HG03280 (cell line): ENCODE measurements at regions not wholly inside any gene's neighbourhood (a gene's known extent, or its start where the extent isn't known, plus 50 kb on each side); places are given as distances from the start of the nearest gene placed in this dataset.
"Not testable (repeated sequence)": the region's sequence is repeated elsewhere in the genome, so short reads cannot be mapped to it uniquely, and the experiment has no call there.

Experiments used
- ATAC-seq: cut with Tn5 transposase; IDR thresholded peaks from one replicate; pipeline ENCODE4 v1.9.1; 2021; ENCODE audit warnings: mild to moderate bottlenecking, moderate library complexity; ENCODE audit not compliant: unreplicated experiment

DNA sequence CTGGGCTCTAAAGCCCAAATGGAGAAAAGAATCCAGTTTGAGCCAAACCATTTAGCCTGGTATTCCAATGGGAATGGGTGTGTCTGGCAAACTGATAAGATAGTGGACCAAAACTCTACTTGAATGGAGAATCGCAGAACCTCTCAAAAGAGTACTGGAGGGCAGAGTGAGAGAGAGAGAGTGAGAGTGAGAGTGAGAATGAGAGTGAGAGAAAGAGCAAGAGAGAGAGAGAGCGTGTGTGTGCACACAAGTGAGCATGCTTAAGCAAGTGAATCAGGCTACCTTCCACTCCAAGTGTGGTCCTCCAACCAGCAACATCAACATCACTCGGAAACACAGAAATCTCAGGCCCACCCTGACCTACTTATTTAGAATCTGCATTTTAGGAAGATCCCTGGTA, 58.8 kb downstream of the UQCRFS1 start:
- no peak for ATAC-seq

DNA sequence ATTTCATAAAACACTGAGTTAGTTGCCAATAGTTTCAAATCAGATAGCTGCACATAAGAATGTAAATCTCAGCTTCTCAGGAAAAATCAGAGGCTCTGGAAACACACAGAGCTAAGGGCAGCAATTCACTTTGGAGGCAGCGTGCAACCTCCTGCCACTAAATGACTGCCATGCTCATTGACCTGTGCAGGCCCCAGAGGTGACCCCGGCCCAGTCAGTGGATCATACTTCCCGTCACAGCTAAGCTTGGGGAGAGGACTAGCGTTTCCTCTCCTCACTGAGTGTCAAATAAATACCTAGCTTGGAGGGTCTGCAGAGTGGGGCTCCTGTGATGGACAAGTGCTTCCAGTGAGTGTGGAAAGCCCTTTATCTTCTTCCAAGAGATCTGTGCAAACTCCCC, 67.2 kb downstream of the UQCRFS1 start:
- no peak for ATAC-seq

- ATAC-seq: no peak
These were observed 69.8 kb downstream of the UQCRFS1 start for GRCh38 chr19:29143183-29143582.

DNA sequence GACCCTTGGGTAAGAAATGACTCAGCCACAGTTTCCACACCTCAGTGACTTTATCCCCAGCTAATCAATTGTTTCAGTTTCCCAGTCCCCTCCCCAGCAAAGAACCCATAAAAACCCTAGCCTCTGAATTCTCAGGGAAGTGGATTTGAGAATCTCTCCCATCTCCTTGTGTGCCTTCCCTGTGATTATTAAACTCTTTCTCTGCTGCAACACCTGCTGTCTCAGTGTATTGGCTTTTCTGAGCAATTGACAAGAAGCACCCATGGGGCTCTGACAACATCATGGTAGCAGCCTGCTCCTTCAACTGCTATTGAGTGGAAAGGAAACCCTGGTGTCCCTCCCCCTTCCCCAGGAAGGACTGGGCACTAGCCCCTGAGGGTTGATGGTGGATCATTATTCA, 73.7 kb downstream of the UQCRFS1 start:
- no peak for ATAC-seq

DNA sequence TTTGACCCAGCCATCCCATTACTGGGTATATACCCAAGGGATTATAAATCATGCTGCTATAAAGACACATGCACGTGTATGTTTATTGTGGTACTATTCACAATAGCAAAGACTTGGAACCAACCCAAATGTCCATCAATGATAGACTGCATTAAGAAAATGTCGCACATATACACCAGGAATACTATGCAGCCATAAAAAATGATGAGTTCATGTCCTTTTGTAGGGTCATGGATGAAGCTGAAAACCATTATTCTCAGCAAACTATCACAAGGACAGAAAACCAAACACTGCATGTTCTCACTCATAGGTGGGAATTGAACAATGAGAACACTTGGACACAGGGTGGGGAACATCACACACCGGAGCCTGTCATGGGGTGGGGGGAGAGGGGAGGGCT, 74.7 kb downstream of the UQCRFS1 start:
- not testable (repeated sequence) for ATAC-seq

GRCh38 chr19:29131456-29131855, 81.5 kb downstream of the UQCRFS1 start:
- ATAC-seq: no peak

- ATAC-seq: no peak
These were observed 83.8 kb downstream of the UQCRFS1 start for GRCh38 chr19:29129148-29129547.

- ATAC-seq: no peak
These were observed 84.7 kb downstream of the UQCRFS1 start for GRCh38 chr19:29128203-29128602.

- no peak for ATAC-seq
These were observed 90.8 kb downstream of the UQCRFS1 start for GRCh38 chr19:29122185-29122584.

- ATAC-seq: no peak
These were observed 91.3 kb downstream of the UQCRFS1 start for GRCh38 chr19:29121684-29122083.

DNA sequence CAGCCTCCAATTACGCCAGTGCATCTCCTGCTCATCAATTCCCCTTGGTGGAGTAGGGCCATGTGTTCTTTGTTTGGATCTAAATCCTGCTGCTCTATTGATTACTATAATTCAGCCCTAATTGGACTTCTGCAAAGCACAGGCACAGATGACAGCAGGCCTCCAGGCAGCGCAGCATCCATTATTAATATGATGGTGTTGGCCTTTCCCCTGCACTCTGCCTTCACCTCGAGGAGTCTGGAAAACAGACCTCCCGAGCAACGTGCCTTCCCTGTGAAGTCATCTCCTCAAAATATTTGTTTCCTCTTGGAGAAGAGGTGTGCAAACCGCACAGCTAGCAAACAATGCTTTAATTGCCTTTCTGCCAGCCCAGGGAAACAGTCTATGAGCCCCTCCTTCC, 92.5 kb downstream of the UQCRFS1 start:
- no peak for ATAC-seq

- ATAC-seq: no peak
These were observed 93.4 kb downstream of the UQCRFS1 start for GRCh38 chr19:29119590-29119989.

GRCh38 chr19:29118389-29118788, 94.6 kb downstream of the UQCRFS1 start:
- ATAC-seq: no peak

DNA sequence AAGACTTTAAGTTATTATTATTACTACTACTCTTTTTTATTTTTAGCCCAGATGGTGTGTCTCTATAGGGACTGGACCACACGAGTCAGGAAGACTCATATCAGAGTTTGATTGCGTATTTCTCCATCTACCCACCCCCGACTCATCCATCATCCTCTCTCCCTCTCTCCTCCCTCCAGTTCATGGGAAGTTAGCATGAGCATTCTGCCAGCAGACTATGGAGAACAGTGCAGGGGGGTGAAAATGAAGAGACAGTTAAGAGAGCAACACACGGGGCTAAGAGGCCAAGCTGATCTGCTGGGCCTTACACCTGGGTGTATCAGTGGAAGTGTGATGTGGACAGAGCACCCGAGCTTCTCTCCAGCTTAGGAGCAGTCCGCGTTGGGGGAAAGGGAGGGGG, 95.0 kb downstream of the UQCRFS1 start:
- no peak for ATAC-seq

- ATAC-seq: no peak
These were observed 97.8 kb downstream of the UQCRFS1 start for GRCh38 chr19:29115181-29115580.

DNA sequence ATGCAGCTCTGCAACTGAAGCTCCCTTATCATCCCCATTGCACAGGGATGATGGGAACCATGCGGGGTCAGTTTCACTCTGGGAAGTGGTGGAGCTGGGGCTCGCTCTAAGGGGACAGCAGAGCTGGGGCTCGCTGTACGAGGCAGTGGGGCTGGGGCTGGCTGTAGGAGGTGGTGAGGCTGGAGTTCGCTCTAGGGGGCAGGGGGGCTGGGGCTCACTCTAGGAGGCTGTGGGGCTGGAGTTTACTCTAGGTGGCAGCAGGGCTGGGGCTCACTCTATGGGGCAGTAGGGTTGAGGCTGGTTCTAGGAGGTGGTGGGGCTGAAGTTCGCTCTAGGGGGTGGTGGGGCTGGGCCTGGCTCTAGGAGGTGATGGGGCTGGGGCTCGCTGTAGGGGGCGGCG, 99.1 kb downstream of the UQCRFS1 start:
- no peak for ATAC-seq

- ATAC-seq: no peak
These were observed 101.4 kb downstream of the UQCRFS1 start for GRCh38 chr19:29111576-29111975.

GRCh38 chr19:29107831-29108230, 105.1 kb downstream of the UQCRFS1 start:
- no peak for ATAC-seq

GRCh38 chr19:29106346-29106885, 106.5 kb downstream of the UQCRFS1 start:
- ATAC-seq: no peak

DNA sequence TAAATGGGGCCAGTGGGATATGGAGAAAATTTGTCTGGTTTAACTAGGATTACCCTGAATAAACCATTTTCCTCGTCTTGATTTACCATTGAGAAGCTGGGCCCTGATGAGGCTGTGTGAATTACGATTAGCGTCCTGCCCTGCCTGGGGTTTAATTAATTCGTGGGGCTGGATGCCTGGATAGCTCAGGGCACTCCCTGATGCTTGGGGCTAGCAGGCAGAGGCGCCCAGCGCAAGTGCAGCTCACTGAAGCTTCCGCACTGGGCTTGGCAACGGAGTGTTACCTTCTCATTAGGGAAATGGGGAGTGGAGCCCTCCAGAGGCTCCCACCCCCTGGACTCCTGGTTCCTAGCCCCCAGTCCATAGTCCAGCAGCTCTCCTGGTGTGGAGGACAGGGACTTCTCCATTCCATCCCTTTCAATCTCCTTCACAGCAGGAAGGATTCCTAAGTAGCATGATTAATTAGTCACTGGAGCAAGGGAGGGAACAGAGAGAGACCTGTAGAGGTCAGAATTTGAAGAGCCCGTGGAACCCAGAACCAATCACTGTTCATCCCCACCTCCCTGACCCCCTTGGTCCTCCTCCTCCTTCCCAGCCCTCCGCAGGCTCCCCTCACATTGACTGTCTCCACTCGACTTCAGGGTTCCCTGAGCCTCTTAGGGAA, 107.2 kb downstream of the UQCRFS1 start:
- no peak for ATAC-seq

DNA sequence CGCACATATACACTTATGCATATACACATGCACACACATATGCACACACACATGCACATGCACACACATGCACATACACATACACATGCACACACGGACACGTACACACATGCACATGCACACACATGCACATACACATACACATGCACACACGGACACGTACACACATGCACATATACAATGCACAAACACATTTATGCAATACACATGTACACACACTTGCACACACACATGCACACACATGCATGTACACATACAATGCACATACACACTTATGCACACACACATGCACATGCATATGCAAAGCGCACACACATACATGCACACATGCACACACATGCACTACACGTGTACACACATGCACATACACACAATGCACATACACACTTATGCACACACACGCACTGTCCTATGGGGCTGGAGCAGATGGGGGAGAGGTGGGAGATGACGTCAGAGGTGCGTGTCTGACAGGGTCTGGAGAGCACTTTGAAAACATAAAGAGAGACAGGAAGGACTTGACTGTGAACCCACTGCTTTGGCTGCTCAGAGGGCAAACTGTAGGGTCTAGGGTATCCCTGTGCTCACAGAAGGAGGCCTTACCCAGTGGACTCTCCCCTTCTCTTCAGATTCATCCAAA, 108.2 kb downstream of the UQCRFS1 start:
- no peak for ATAC-seq

GRCh38 chr19:29098863-29099481, 114.0 kb downstream of the UQCRFS1 start:
- ATAC-seq: no peak
